RWPE2 (cell line): ENCODE measurements at regions not wholly inside any gene's neighbourhood (a gene's known extent, or its start where the extent isn't known, plus 50 kb on each side); places are given as distances from the start of the nearest gene placed in this dataset.

Experiments
- ATAC-seq: fragments of 200-7000 bp; cut with Tn5 transposase; 3 replicates; pipeline ENCODE4 v1.9.1; 2021; ENCODE audit warnings: low read depth
- DNase-seq: peaks from one replicate; pipeline ENCODE4 v3.0.0-alpha.2; 2020; ENCODE audit warnings: low spot score
- H3K27ac ChIP-seq: fragments of 450-650 bp; 2 replicates; pipeline ENCODE4 v1.5.1; 2017; ENCODE audit warnings: mild to moderate bottlenecking; ENCODE audit not compliant: poor library complexity, severe bottlenecking
- H3K27me3 ChIP-seq: fragments of 250-450 bp; sonication (Bioruptor Pico); 2 replicates; pipeline ENCODE4 v1.5.1; 2021; ENCODE audit warnings: mild to moderate bottlenecking, moderate library complexity; ENCODE audit not compliant: insufficient read depth, poor library complexity, severe bottlenecking
- H3K36me3 ChIP-seq: fragments of 250-450 bp; sonication (Bioruptor Pico); 2 replicates; pipeline ENCODE4 v1.5.1; 2020; ENCODE audit warnings: low read depth, mild to moderate bottlenecking, moderate library complexity
- H3K4me1 ChIP-seq: fragments of 250-450 bp; sonication (Bioruptor Pico); 2 replicates; pipeline ENCODE4 v1.5.1; 2021; ENCODE audit warnings: mild to moderate bottlenecking, moderate library complexity; ENCODE audit not compliant: insufficient read depth, poor library complexity, severe bottlenecking
- H3K4me3 ChIP-seq: fragments of 250-450 bp; sonication (Bioruptor Pico); 2 replicates; pipeline ENCODE4 v1.5.1; 2021; ENCODE audit warnings: mild to moderate bottlenecking, moderate library complexity; ENCODE audit not compliant: severe bottlenecking
- H3K9me3 ChIP-seq: fragments of 250-450 bp; sonication (Bioruptor Pico); 2 replicates; pipeline ENCODE4 v1.5.1; 2021; ENCODE audit warnings: mild to moderate bottlenecking, moderate library complexity; ENCODE audit not compliant: severe bottlenecking
- TF ChIP-seq, protein P1 (sequence below): fragments of 450-650 bp; IDR thresholded peaks from one replicate; pipeline ENCODE4 v1.5.1; 2017; ENCODE audit warnings: mild to moderate bottlenecking, moderate library complexity; ENCODE audit not compliant: poor library complexity, severe bottlenecking

DNA sequence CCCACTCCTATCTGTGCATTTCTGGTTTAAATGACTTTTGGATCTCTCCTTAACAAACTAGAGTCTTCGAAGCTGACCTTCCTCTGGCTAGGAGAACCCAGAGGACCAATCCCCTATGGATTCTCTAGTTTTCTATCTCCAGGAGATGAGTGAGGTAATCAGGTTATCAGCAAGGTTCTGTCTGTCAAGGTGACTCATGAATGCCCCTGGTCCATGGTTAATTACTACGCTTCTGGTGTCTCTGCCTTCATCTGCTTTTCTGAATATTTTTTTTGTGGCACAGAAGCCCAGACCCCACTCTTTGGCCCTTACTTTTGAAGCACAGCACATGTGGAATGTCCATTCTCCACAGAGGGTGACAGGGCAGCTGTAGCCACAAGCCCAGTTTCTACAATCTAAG is 897.9 kb upstream of the KLHL29 start:
- TF ChIP-seq, protein P1, sequence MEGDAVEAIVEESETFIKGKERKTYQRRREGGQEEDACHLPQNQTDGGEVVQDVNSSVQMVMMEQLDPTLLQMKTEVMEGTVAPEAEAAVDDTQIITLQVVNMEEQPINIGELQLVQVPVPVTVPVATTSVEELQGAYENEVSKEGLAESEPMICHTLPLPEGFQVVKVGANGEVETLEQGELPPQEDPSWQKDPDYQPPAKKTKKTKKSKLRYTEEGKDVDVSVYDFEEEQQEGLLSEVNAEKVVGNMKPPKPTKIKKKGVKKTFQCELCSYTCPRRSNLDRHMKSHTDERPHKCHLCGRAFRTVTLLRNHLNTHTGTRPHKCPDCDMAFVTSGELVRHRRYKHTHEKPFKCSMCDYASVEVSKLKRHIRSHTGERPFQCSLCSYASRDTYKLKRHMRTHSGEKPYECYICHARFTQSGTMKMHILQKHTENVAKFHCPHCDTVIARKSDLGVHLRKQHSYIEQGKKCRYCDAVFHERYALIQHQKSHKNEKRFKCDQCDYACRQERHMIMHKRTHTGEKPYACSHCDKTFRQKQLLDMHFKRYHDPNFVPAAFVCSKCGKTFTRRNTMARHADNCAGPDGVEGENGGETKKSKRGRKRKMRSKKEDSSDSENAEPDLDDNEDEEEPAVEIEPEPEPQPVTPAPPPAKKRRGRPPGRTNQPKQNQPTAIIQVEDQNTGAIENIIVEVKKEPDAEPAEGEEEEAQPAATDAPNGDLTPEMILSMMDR, result no peak
- H3K4me1 ChIP-seq, result no peaks in the 10 kb centered on the region
- H3K27ac ChIP-seq, result no peak overlapping the region
- H3K4me3 ChIP-seq, result no peak overlapping the region
- DNase-seq (no peak), ATAC-seq (no peak)
- H3K36me3 ChIP-seq, result no peaks in the 10 kb centered on the region
- H3K9me3 ChIP-seq, result no peaks in the 10 kb centered on the region
- H3K27me3 ChIP-seq, result no peaks in the 10 kb centered on the region

DNA sequence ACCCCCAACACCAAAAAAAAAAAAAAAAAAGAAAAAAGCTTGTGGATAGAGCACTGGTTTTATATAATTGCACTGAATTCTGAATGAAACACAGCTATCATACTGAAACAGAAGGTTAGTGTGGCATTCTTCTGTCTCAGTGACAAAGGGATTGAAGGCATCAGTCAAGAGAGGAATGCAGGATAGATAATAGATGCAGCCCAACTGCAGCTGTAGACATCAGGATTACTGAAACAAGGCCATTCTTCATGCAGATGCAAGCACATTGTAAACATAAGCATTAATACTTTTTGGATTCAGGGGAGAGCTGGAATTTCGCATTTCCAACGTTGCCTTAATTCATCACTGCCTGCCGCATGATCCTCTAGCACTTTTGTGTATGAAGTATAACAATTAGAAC is 897.4 kb upstream of the KLHL29 start:
- ATAC-seq (no peak), DNase-seq (no peak)
- Histone ChIP-seq H3K27ac (no peak overlapping the region), H3K4me1 (no peaks in the 10 kb centered on the region), H3K4me3 (no peak overlapping the region), H3K36me3 (no peaks in the 10 kb centered on the region), H3K27me3 (no peaks in the 10 kb centered on the region), H3K9me3 (no peaks in the 10 kb centered on the region)
- TF ChIP-seq, protein P1, result no peak

GRCh38 chr2:22491442-22491841 is 893.5 kb upstream of the KLHL29 start:
- Histone ChIP-seq H3K4me1 (no peaks in the 10 kb centered on the region), H3K27ac (no peak overlapping the region), H3K36me3 (no peaks in the 10 kb centered on the region), H3K27me3 (no peaks in the 10 kb centered on the region), H3K4me3 (no peak overlapping the region), H3K9me3 (no peaks in the 10 kb centered on the region)
- DNase-seq (no peak), ATAC-seq (no peak)
- TF ChIP-seq, protein P1, result no peak

DNA sequence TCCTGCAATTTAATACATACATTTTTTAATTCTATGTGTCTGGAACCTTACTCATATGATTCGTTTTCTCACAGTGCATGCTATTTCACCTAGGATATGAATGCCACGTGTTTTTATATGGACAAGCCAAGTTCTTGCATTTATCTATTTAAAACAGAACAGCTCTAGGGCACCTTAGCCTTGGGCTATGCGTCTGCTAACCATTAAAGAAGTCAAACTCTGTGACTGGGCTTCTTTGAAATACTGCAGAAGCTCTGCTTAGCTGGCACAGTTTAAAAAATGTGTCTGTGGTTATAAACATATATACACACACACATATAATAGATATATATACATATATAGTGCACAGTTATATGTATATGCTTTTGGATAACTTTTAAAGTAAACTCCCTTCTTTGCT is 890.8 kb upstream of the KLHL29 start:
- no peaks in the 10 kb centered on the region for H3K36me3 ChIP-seq
- TF ChIP-seq, protein P1, result no peak
- ATAC-seq, result no peak
- H3K9me3 ChIP-seq, result no peaks in the 10 kb centered on the region
- no peak overlapping the region for H3K27ac ChIP-seq
- H3K4me1 ChIP-seq, result no peaks in the 10 kb centered on the region
- DNase-seq, result no peak
- no peak overlapping the region for H3K4me3 ChIP-seq
- H3K27me3 ChIP-seq, result no peaks in the 10 kb centered on the region

DNA sequence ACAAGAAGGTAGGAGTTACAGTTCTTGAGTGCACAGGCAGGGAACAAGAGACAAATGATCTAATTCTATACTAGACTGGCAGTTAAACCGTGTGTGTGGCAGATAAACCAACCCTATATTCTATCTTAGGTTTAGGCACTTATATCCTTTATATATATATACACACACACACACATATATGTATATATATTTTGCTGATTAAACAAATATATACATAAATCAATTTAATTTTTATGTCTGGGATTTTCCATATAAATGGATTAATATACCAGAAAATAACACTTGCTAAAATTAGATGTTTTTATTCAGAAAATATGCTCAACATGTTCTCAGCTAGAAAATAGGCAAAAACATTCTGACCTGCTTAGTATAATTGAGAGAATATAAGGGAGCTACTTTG is 887.9 kb upstream of the KLHL29 start:
- TF ChIP-seq, protein P1, result no peak
- Histone ChIP-seq H3K27ac (no peak overlapping the region), H3K4me3 (no peak overlapping the region), H3K4me1 (no peaks in the 10 kb centered on the region), H3K9me3 (no peaks in the 10 kb centered on the region), H3K27me3 (no peaks in the 10 kb centered on the region), H3K36me3 (no peaks in the 10 kb centered on the region)
- ATAC-seq (no peak), DNase-seq (no peak)
